OCI-LY7 (cell line): ENCODE measurements at regions not wholly inside any gene's neighbourhood (a gene's known extent, or its start where the extent isn't known, plus 50 kb on each side); places are given as distances from the start of the nearest gene placed in this dataset.

Experiments used
- CTCF ChIP-seq: fragments of 200-600 bp; sonication (generic); conservative IDR thresholded peaks from 2 replicates; pipeline ENCODE4 v1.5.1; 2014; ENCODE audit warnings: mild to moderate bottlenecking, antibody characterized with exemption, low read length, moderate library complexity, mixed read lengths
- EZH2phosphoT487 ChIP-seq: fragments of 200-600 bp; sonication (generic); IDR thresholded peaks from 2 replicates; pipeline ENCODE4 v1.6.1; 2018; ENCODE audit warnings: low read depth, borderline replicate concordance, mild to moderate bottlenecking, mixed run types, antibody characterized with exemption, low read length, moderate library complexity, mixed read lengths

GRCh38 chr3:73214846-73215245 is 153.4 kb downstream of the EBLN2 start:
- TF ChIP-seq CTCF = no peak
- no peak for TF ChIP-seq EZH2phosphoT487
